ENCODE measurements at regions not wholly inside any gene's neighbourhood (a gene's known extent, or its start where the extent isn't known, plus 50 kb on each side); places are given as distances from the start of the nearest gene placed in this dataset.

GRCh38 chr18:38006541-38006940 is 440.9 kb upstream of the CELF4 start:
- H3K4me3 ChIP-seq (ENCODE audit: low read length): no peak overlapping the region
- no peaks in the 10 kb centered on the region for H3K36me3 Mint-ChIP-seq
- H3K36me3 ChIP-seq (ENCODE audit: insufficient read depth, low read length): no peaks in the 10 kb centered on the region
- no peak overlapping the region for H3K4me3 Mint-ChIP-seq
- no peaks in the 10 kb centered on the region for H3K27me3 ChIP-seq (ENCODE audit: insufficient read depth, low read length, poor library complexity, severe bottlenecking)
- H3K9me3 Mint-ChIP-seq: peaks cover 0 to 14% (median 3%) of the 10 kb centered on the region in 5 donors
- H3K27ac Mint-ChIP-seq: no peak overlapping the region
- H3K27me3 Mint-ChIP-seq: no peaks in the 10 kb centered on the region
- H3K4me1 Mint-ChIP-seq: no peaks in the 10 kb centered on the region
- H3K9me3 ChIP-seq (ENCODE audit: low read length): no peaks in the 10 kb centered on the region
- ChIA-PET CTCF (no interaction called here), POLR2A (no interaction called here)
- no peak overlapping the region for H3K27ac ChIP-seq (ENCODE audit: low read depth, low read length)
- DNase-seq: no peak
- H3K4me1 ChIP-seq (ENCODE audit: insufficient read depth, low read length): no peaks in the 10 kb centered on the region

- Mint-ChIP-seq H3K4me3 (no peak overlapping the region), H3K27ac (no peak overlapping the region), H3K36me3 (peaks cover 0 to 2% (median 0%) of the 10 kb centered on the region in 3 donors), H3K9me3 (peaks cover 2 to 8% (median 5%) of the 10 kb centered on the region in 5 donors), H3K27me3 (no peaks in the 10 kb centered on the region), H3K4me1 (no peaks in the 10 kb centered on the region)
- POLR2A ChIA-PET: no interaction called here
- Histone ChIP-seq H3K27ac (ENCODE audit: low read depth, low read length) (no peak overlapping the region), H3K36me3 (ENCODE audit: insufficient read depth, low read length) (no peaks in the 10 kb centered on the region), H3K9me3 (ENCODE audit: low read length) (no peaks in the 10 kb centered on the region), H3K4me1 (ENCODE audit: insufficient read depth, low read length) (no peaks in the 10 kb centered on the region), H3K27me3 (ENCODE audit: insufficient read depth, low read length, poor library complexity, severe bottlenecking) (no peaks in the 10 kb centered on the region), H3K4me3 (ENCODE audit: low read length) (no peak overlapping the region)
- CTCF ChIA-PET: no interaction called here
- DNase-seq: no peak
These were observed 432.1 kb upstream of the CELF4 start for GRCh38 chr18:37997695-37998094.

GRCh38 chr18:37987901-37988300 is 422.3 kb upstream of the CELF4 start:
- Histone ChIP-seq H3K4me1 (ENCODE audit: insufficient read depth, low read length) (no peaks in the 10 kb centered on the region), H3K27me3 (ENCODE audit: insufficient read depth, low read length, poor library complexity, severe bottlenecking) (no peaks in the 10 kb centered on the region), H3K4me3 (ENCODE audit: low read length) (no peak overlapping the region), H3K9me3 (ENCODE audit: low read length) (no peaks in the 10 kb centered on the region), H3K36me3 (ENCODE audit: insufficient read depth, low read length) (no peaks in the 10 kb centered on the region), H3K27ac (ENCODE audit: low read depth, low read length) (no peak overlapping the region)
- no peak for DNase-seq
- Mint-ChIP-seq H3K4me1 (no peaks in the 10 kb centered on the region), H3K4me3 (no peak overlapping the region), H3K27ac (no peak overlapping the region), H3K9me3 (peaks cover 0 to 11% (median 2%) of the 10 kb centered on the region in 5 donors), H3K27me3 (no peaks in the 10 kb centered on the region), H3K36me3 (no peaks in the 10 kb centered on the region)
- ChIA-PET POLR2A (no interaction called here), CTCF (no interaction called here)

GRCh38 chr18:37986665-37987064 is 421.1 kb upstream of the CELF4 start:
- Histone ChIP-seq H3K4me1 (ENCODE audit: insufficient read depth, low read length) (no peaks in the 10 kb centered on the region), H3K9me3 (ENCODE audit: low read length) (no peaks in the 10 kb centered on the region), H3K36me3 (ENCODE audit: insufficient read depth, low read length) (no peaks in the 10 kb centered on the region), H3K4me3 (ENCODE audit: low read length) (no peak overlapping the region), H3K27ac (ENCODE audit: low read depth, low read length) (no peak overlapping the region), H3K27me3 (ENCODE audit: insufficient read depth, low read length, poor library complexity, severe bottlenecking) (no peaks in the 10 kb centered on the region)
- Mint-ChIP-seq H3K27me3 (no peaks in the 10 kb centered on the region), H3K4me1 (no peaks in the 10 kb centered on the region), H3K4me3 (no peak overlapping the region), H3K9me3 (peaks cover 0 to 11% (median 0%) of the 10 kb centered on the region in 5 donors), H3K36me3 (no peaks in the 10 kb centered on the region), H3K27ac (no peak overlapping the region)
- POLR2A ChIA-PET: no interaction called here
- DNase-seq: no peak
- CTCF ChIA-PET: no interaction called here

GRCh38 chr18:37985126-37985525 is 419.5 kb upstream of the CELF4 start:
- Mint-ChIP-seq H3K27me3 (no peaks in the 10 kb centered on the region), H3K36me3 (no peaks in the 10 kb centered on the region), H3K4me3 (no peak overlapping the region), H3K27ac (no peak overlapping the region), H3K9me3 (peaks cover 0 to 14% (median 0%) of the 10 kb centered on the region in 5 donors), H3K4me1 (no peaks in the 10 kb centered on the region)
- no peak overlapping the region for H3K27ac ChIP-seq (ENCODE audit: low read depth, low read length)
- ChIA-PET CTCF (no interaction called here), POLR2A (no interaction called here)
- H3K4me1 ChIP-seq (ENCODE audit: insufficient read depth, low read length): no peaks in the 10 kb centered on the region
- DNase-seq: no peak
- no peaks in the 10 kb centered on the region for H3K36me3 ChIP-seq (ENCODE audit: insufficient read depth, low read length)
- no peaks in the 10 kb centered on the region for H3K9me3 ChIP-seq (ENCODE audit: low read length)
- no peak overlapping the region for H3K4me3 ChIP-seq (ENCODE audit: low read length)
- no peaks in the 10 kb centered on the region for H3K27me3 ChIP-seq (ENCODE audit: insufficient read depth, low read length, poor library complexity, severe bottlenecking)

- Histone ChIP-seq H3K27me3 (ENCODE audit: insufficient read depth, low read length, poor library complexity, severe bottlenecking) (no peaks in the 10 kb centered on the region), H3K4me3 (ENCODE audit: low read length) (no peak overlapping the region), H3K36me3 (ENCODE audit: insufficient read depth, low read length) (no peaks in the 10 kb centered on the region), H3K9me3 (ENCODE audit: low read length) (no peaks in the 10 kb centered on the region), H3K27ac (ENCODE audit: low read depth, low read length) (no peak overlapping the region), H3K4me1 (ENCODE audit: insufficient read depth, low read length) (no peaks in the 10 kb centered on the region)
- CTCF ChIA-PET: no interaction called here
- Mint-ChIP-seq H3K4me1 (no peaks in the 10 kb centered on the region), H3K9me3 (peaks cover 0 to 12% (median 4%) of the 10 kb centered on the region in 5 donors), H3K4me3 (no peak overlapping the region), H3K36me3 (no peaks in the 10 kb centered on the region), H3K27me3 (no peaks in the 10 kb centered on the region), H3K27ac (no peak overlapping the region)
- DNase-seq: no peak
- POLR2A ChIA-PET: no interaction called here
These were observed 415.0 kb upstream of the CELF4 start for GRCh38 chr18:37980556-37980955.

- Histone ChIP-seq H3K27ac (ENCODE audit: low read depth, low read length) (no peak overlapping the region), H3K4me3 (ENCODE audit: low read length) (no peak overlapping the region), H3K4me1 (ENCODE audit: insufficient read depth, low read length) (no peaks in the 10 kb centered on the region), H3K27me3 (ENCODE audit: insufficient read depth, low read length, poor library complexity, severe bottlenecking) (no peaks in the 10 kb centered on the region), H3K9me3 (ENCODE audit: low read length) (no peaks in the 10 kb centered on the region), H3K36me3 (ENCODE audit: insufficient read depth, low read length) (no peaks in the 10 kb centered on the region)
- no peak overlapping the region for H3K4me3 Mint-ChIP-seq
- H3K9me3 Mint-ChIP-seq: peaks cover 4 to 22% (median 14%) of the 10 kb centered on the region in 5 donors
- H3K4me1 Mint-ChIP-seq: no peaks in the 10 kb centered on the region
- ChIA-PET POLR2A (no interaction called here), CTCF (no interaction called here)
- no peaks in the 10 kb centered on the region for H3K36me3 Mint-ChIP-seq
- H3K27me3 Mint-ChIP-seq: no peaks in the 10 kb centered on the region
- DNase-seq: no peak
- no peak overlapping the region for H3K27ac Mint-ChIP-seq
These were observed 409.8 kb upstream of the CELF4 start for GRCh38 chr18:37975446-37975845.

- Mint-ChIP-seq H3K4me1 (no peaks in the 10 kb centered on the region), H3K27ac (no peak overlapping the region), H3K9me3 (peaks cover 2 to 13% (median 10%) of the 10 kb centered on the region in 5 donors), H3K4me3 (no peak overlapping the region), H3K36me3 (peaks cover 0 to 2% (median 0%) of the 10 kb centered on the region in 3 donors), H3K27me3 (no peaks in the 10 kb centered on the region)
- ChIA-PET CTCF (no interaction called here), POLR2A (no interaction called here)
- no peaks in the 10 kb centered on the region for H3K9me3 ChIP-seq (ENCODE audit: low read length)
- no peak overlapping the region for H3K27ac ChIP-seq (ENCODE audit: low read depth, low read length)
- no peaks in the 10 kb centered on the region for H3K36me3 ChIP-seq (ENCODE audit: insufficient read depth, low read length)
- no peak overlapping the region for H3K4me3 ChIP-seq (ENCODE audit: low read length)
- no peaks in the 10 kb centered on the region for H3K27me3 ChIP-seq (ENCODE audit: insufficient read depth, low read length, poor library complexity, severe bottlenecking)
- H3K4me1 ChIP-seq (ENCODE audit: insufficient read depth, low read length): no peaks in the 10 kb centered on the region
- DNase-seq: no peak
These were observed 401.7 kb upstream of the CELF4 start for GRCh38 chr18:37967261-37967660.

GRCh38 chr18:37965572-37965970 is 400.0 kb upstream of the CELF4 start:
- Mint-ChIP-seq H3K9me3 (peaks cover 2 to 11% (median 7%) of the 10 kb centered on the region in 5 donors), H3K4me1 (no peaks in the 10 kb centered on the region), H3K36me3 (peaks cover 0 to 2% (median 0%) of the 10 kb centered on the region in 3 donors), H3K4me3 (no peak overlapping the region), H3K27ac (no peak overlapping the region), H3K27me3 (no peaks in the 10 kb centered on the region)
- POLR2A ChIA-PET: no interaction called here
- Histone ChIP-seq H3K36me3 (ENCODE audit: insufficient read depth, low read length) (no peaks in the 10 kb centered on the region), H3K9me3 (ENCODE audit: low read length) (no peaks in the 10 kb centered on the region), H3K4me1 (ENCODE audit: insufficient read depth, low read length) (no peaks in the 10 kb centered on the region), H3K27ac (ENCODE audit: low read depth, low read length) (no peak overlapping the region), H3K4me3 (ENCODE audit: low read length) (no peak overlapping the region), H3K27me3 (ENCODE audit: insufficient read depth, low read length, poor library complexity, severe bottlenecking) (no peaks in the 10 kb centered on the region)
- no peak for DNase-seq
- CTCF ChIA-PET: no interaction called here

All from CD8-positive, alpha-beta memory T cell (primary cell).